Fibroblast of villous mesenchyme (primary cell): ENCODE measurements at regions not wholly inside any gene's neighbourhood (a gene's known extent, or its start where the extent isn't known, plus 50 kb on each side); places are given as distances from the start of the nearest gene placed in this dataset.

ENCODE experiments used
- DNase-seq: peaks from one replicate; pipeline ENCODE4 v3.0.0-alpha.2; 2010; ENCODE audit warnings: low read depth
- H3K4me3 ChIP-seq: 2 replicates; pipeline ENCODE4 v1.5.1; 2011; ENCODE audit warnings: low read depth, mild to moderate bottlenecking, low read length
- CTCF ChIP-seq: IDR thresholded peaks from 2 replicates; pipeline ENCODE4 v1.5.1; 2012; ENCODE audit warnings: low read depth, mild to moderate bottlenecking, low read length; ENCODE audit not compliant: insufficient read depth

- DNase-seq = no peak
- H3K4me3 ChIP-seq = no peak overlapping the region
Measured at GRCh38 chr10:21238044-21238443, 287.4 kb downstream of the SKIDA1 start.

GRCh38 chr10:21234761-21235160 is 290.7 kb downstream of the SKIDA1 start:
- TF ChIP-seq CTCF = no peak
- no peak for DNase-seq
- no peak overlapping the region for H3K4me3 ChIP-seq

More at GRCh38 chr10:21238044-21238443, 287.4 kb downstream of the SKIDA1 start:
- no peak for TF ChIP-seq CTCF

- no peak for DNase-seq
- TF ChIP-seq CTCF = no peak
- H3K4me3 ChIP-seq = no peak overlapping the region
Measured at GRCh38 chr10:21230219-21230618, 295.3 kb downstream of the SKIDA1 start.

GRCh38 chr10:21217748-21218367 is 307.6 kb downstream of the SKIDA1 start:
- no peak for DNase-seq
- no peak overlapping the region for H3K4me3 ChIP-seq
- no peak for TF ChIP-seq CTCF

GRCh38 chr10:21217107-21217506 is 308.4 kb downstream of the SKIDA1 start:
- DNase-seq = no peak
- no peak for TF ChIP-seq CTCF
- H3K4me3 ChIP-seq = no peak overlapping the region

- no peak overlapping the region for H3K4me3 ChIP-seq
- TF ChIP-seq CTCF = no peak
- DNase-seq = no peak
Measured at GRCh38 chr10:21214329-21214728, 311.2 kb downstream of the SKIDA1 start.

- no peak for TF ChIP-seq CTCF
- no peak for DNase-seq
Measured at GRCh38 chr10:21213381-21213780, 312.1 kb downstream of the SKIDA1 start.

More at GRCh38 chr10:21213381-21213780, 312.1 kb downstream of the SKIDA1 start:
- H3K4me3 ChIP-seq = no peak overlapping the region
